ENCODE measurements at regions not wholly inside any gene's neighbourhood (a gene's known extent, or its start where the extent isn't known, plus 50 kb on each side); places are given as distances from the start of the nearest gene placed in this dataset.

DNA sequence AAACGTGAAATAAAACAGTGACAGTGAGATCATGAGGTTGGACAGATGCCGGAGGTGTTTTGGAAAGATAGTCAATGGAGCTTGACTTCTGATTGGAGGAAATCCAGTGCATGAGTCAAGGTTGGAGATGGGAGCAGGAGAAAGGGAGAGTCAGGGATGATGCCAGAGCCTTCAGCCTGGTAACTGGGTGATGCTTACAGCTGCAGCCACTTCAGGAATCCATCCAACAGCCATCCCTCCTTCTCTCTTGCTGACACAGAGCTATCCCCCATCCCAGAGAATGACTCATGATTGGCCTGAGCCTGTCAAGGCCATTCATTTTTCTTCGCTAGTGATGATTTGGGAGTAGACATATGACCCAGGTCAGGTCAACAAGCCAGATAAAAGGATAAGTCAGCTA lies 112.8 kb downstream of the SAMD5 start:
- Histone ChIP-seq H3K9ac (ENCODE audit: low read length in 3 of 3) (no peak overlapping the region), H3K4me1 (ENCODE audit: control insufficient read depth in 2 of 3, insufficient read depth in 2 of 3, low read depth in 1 of 3, low read length in 3 of 3) (no peaks in the 10 kb centered on the region), H3K36me3 (ENCODE audit: control insufficient read depth in 2 of 3, insufficient read depth in 3 of 3, low read length in 3 of 3) (no peaks in the 10 kb centered on the region), H3K9me3 (ENCODE audit: control insufficient read depth in 2 of 3, insufficient read depth in 1 of 3, low read length in 3 of 3) (no peaks in the 10 kb centered on the region), H3K4me3 (ENCODE audit: low read length in 3 of 3) (no peak overlapping the region), H3K27ac (ENCODE audit: low read depth in 2 of 2, low read length in 2 of 2) (no peak overlapping the region), H3K27me3 (ENCODE audit: control insufficient read depth, insufficient read depth, low read length) (no peaks in the 10 kb centered on the region)
- TF ChIP-seq, protein P1, sequence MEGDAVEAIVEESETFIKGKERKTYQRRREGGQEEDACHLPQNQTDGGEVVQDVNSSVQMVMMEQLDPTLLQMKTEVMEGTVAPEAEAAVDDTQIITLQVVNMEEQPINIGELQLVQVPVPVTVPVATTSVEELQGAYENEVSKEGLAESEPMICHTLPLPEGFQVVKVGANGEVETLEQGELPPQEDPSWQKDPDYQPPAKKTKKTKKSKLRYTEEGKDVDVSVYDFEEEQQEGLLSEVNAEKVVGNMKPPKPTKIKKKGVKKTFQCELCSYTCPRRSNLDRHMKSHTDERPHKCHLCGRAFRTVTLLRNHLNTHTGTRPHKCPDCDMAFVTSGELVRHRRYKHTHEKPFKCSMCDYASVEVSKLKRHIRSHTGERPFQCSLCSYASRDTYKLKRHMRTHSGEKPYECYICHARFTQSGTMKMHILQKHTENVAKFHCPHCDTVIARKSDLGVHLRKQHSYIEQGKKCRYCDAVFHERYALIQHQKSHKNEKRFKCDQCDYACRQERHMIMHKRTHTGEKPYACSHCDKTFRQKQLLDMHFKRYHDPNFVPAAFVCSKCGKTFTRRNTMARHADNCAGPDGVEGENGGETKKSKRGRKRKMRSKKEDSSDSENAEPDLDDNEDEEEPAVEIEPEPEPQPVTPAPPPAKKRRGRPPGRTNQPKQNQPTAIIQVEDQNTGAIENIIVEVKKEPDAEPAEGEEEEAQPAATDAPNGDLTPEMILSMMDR (IDR thresholded peaks at IDR 0.05; ENCODE audit: borderline replicate concordance, extremely low read depth, insufficient read depth) = no peak
- intact Hi-C loops (cut with DNase I) = no loop called here
- DNase-seq (no peak), FAIRE-seq (no peak)

DNA sequence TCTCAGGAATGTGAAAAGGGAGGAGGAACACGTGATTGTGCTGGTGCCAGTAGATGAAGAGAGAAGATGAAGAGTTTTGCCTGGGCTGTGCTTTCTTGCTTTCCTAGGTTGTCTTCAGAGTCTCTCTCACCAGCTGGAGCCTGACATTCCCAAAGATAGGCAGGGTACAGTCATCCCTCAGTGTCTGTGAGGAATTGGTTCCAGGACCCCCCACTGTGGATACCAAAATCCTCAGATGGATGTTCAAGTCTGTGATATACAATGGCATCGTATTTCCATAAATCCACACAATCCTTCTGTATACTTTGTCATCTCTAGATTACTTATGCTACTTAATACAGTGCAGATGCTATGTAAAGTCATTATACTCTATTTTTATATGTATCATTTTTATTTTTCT lies 113.5 kb downstream of the SAMD5 start:
- Histone ChIP-seq H3K4me3 (ENCODE audit: low read length in 3 of 3) (no peak overlapping the region), H3K9me3 (ENCODE audit: control insufficient read depth in 2 of 3, insufficient read depth in 1 of 3, low read length in 3 of 3) (no peaks in the 10 kb centered on the region), H3K27ac (ENCODE audit: low read depth in 2 of 2, low read length in 2 of 2) (no peak overlapping the region), H3K4me1 (ENCODE audit: control insufficient read depth in 2 of 3, insufficient read depth in 2 of 3, low read depth in 1 of 3, low read length in 3 of 3) (no peaks in the 10 kb centered on the region), H3K36me3 (ENCODE audit: control insufficient read depth in 2 of 3, insufficient read depth in 3 of 3, low read length in 3 of 3) (no peaks in the 10 kb centered on the region), H3K9ac (ENCODE audit: low read length in 3 of 3) (no peak overlapping the region), H3K27me3 (ENCODE audit: control insufficient read depth, insufficient read depth, low read length) (no peaks in the 10 kb centered on the region)
- intact Hi-C loops (cut with DNase I) = no loop called here
- FAIRE-seq = no peak
- TF ChIP-seq, protein P1 (IDR thresholded peaks at IDR 0.05; ENCODE audit: borderline replicate concordance, extremely low read depth, insufficient read depth) = no peak
- DNase-seq = no peak

DNA sequence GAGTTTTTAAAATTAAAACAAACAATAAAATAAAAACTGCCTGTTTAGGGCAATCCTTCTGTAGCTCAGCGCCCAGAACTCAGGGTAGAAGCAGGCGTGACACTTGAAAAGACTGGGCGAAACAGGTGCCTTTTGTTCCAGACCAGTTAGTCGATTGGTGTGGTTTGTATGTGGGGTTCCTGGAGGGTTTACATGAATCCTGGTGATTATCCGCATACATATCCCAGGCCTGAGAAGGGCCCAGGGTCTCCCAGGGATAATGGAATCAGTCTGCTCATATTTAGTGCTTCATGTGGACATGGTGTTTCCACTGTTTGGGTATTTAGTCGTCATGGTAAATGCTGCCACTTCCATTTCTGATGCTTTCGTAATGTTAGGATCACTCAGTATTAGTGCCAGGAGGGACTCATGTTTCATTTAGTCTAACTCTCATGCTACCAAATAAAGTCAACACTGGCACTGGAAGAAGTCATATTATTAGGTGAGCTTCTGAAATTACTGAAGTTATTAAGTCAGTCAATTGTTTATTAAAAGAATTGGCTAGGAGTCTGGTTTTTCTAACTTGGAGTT lies 116.5 kb downstream of the SAMD5 start:
- no peak overlapping the region for H3K27ac ChIP-seq (ENCODE audit: low read depth in 2 of 2, low read length in 2 of 2)
- H3K9me3 ChIP-seq (ENCODE audit: control insufficient read depth in 2 of 3, insufficient read depth in 1 of 3, low read length in 3 of 3) = no peaks in the 10 kb centered on the region
- FAIRE-seq (no peak), DNase-seq (no peak)
- H3K36me3 ChIP-seq (ENCODE audit: control insufficient read depth in 2 of 3, insufficient read depth in 3 of 3, low read length in 3 of 3) = no peaks in the 10 kb centered on the region
- H3K4me1 ChIP-seq (ENCODE audit: control insufficient read depth in 2 of 3, insufficient read depth in 2 of 3, low read depth in 1 of 3, low read length in 3 of 3) = no peaks in the 10 kb centered on the region
- intact Hi-C loops (cut with DNase I) = no loop called here
- no peak overlapping the region for H3K4me3 ChIP-seq (ENCODE audit: low read length in 3 of 3)
- no peak overlapping the region for H3K9ac ChIP-seq (ENCODE audit: low read length in 3 of 3)
- no peaks in the 10 kb centered on the region for H3K27me3 ChIP-seq (ENCODE audit: control insufficient read depth, insufficient read depth, low read length)
- TF ChIP-seq, protein P1 (IDR thresholded peaks at IDR 0.05; ENCODE audit: borderline replicate concordance, extremely low read depth, insufficient read depth) = no peak

DNA sequence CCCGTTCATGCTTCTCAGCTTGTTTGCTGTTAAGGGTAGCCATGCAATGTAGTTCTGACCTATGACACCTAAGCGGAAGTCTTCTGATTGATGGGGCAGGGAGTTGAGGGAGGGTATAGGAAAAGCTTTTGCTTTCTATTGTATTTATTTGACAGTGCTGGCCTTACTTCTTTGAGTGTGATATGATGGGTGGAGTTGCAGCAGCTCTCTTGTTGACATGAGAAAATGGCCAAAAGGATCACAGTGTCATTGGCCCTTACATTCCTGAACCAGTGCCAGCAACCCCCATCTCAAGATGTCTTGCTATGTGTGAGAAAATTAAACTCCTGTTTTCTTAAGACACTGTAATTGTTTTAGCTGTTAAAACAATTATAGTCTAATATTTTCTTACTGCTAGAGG lies 117.5 kb downstream of the SAMD5 start:
- no peak for FAIRE-seq
- intact Hi-C loops (cut with DNase I) = no loop called here

More for the DNA sequence above, 117.5 kb downstream of the SAMD5 start:
- Histone ChIP-seq H3K4me3 (ENCODE audit: low read length in 3 of 3) (no peak overlapping the region), H3K27me3 (ENCODE audit: control insufficient read depth, insufficient read depth, low read length) (no peaks in the 10 kb centered on the region), H3K4me1 (ENCODE audit: control insufficient read depth in 2 of 3, insufficient read depth in 2 of 3, low read depth in 1 of 3, low read length in 3 of 3) (no peaks in the 10 kb centered on the region), H3K9ac (ENCODE audit: low read length in 3 of 3) (no peak overlapping the region), H3K36me3 (ENCODE audit: control insufficient read depth in 2 of 3, insufficient read depth in 3 of 3, low read length in 3 of 3) (no peaks in the 10 kb centered on the region), H3K9me3 (ENCODE audit: control insufficient read depth in 2 of 3, insufficient read depth in 1 of 3, low read length in 3 of 3) (no peaks in the 10 kb centered on the region), H3K27ac (ENCODE audit: low read depth in 2 of 2, low read length in 2 of 2) (no peak overlapping the region)
- no peak for DNase-seq
- TF ChIP-seq, protein P1 (IDR thresholded peaks at IDR 0.05; ENCODE audit: borderline replicate concordance, extremely low read depth, insufficient read depth) = no peak

All from kidney (tissue), 13 donors.